ENCODE measurements at regions not wholly inside any gene's neighbourhood (a gene's known extent, or its start where the extent isn't known, plus 50 kb on each side); places are given as distances from the start of the nearest gene placed in this dataset.
"Not testable (repeated sequence)": the region's sequence is repeated elsewhere in the genome, so short reads cannot be mapped to it uniquely, and the experiment has no call there.

- no peak for DNase-seq (ENCODE audit: low spot score)
Observed at GRCh38 chr16:17939723-17940122, 396.8 kb downstream of the NPIPA8 start.

GRCh38 chr16:17939122-17939536, 397.4 kb downstream of the NPIPA8 start:
- DNase-seq (ENCODE audit: low spot score): no peak

- DNase-seq (ENCODE audit: low spot score): no peak
Observed at GRCh38 chr16:17938546-17938945, 398.0 kb downstream of the NPIPA8 start.

- no peak for DNase-seq (ENCODE audit: low spot score)
Observed at GRCh38 chr16:17936766-17937402, 399.7 kb downstream of the NPIPA8 start.

GRCh38 chr16:17930280-17930679, 406.3 kb downstream of the NPIPA8 start:
- DNase-seq (ENCODE audit: low spot score): no peak

GRCh38 chr16:17926866-17927399, 409.6 kb downstream of the NPIPA8 start:
- no peak for DNase-seq (ENCODE audit: low spot score)

- DNase-seq (ENCODE audit: low spot score): no peak
Observed at GRCh38 chr16:17926461-17926860, 410.1 kb downstream of the NPIPA8 start.

- no peak for DNase-seq (ENCODE audit: low spot score)
Observed at GRCh38 chr16:17925761-17926160, 410.8 kb downstream of the NPIPA8 start.

GRCh38 chr16:17921357-17921978, 415.1 kb downstream of the NPIPA8 start:
- DNase-seq (ENCODE audit: low spot score): peak; percentile 19

GRCh38 chr16:17917316-17918019, 419.1 kb downstream of the NPIPA8 start:
- no peak for DNase-seq (ENCODE audit: low spot score)

GRCh38 chr16:17915791-17916190, 420.7 kb downstream of the NPIPA8 start:
- DNase-seq (ENCODE audit: low spot score): no peak

- DNase-seq (ENCODE audit: low spot score): no peak
Observed at GRCh38 chr16:17914168-17914567, 422.4 kb downstream of the NPIPA8 start.

GRCh38 chr16:17911578-17911977, 425.0 kb downstream of the NPIPA8 start:
- DNase-seq (ENCODE audit: low spot score): not testable (repeated sequence)

GRCh38 chr16:17906626-17907025, 429.9 kb downstream of the NPIPA8 start:
- not testable (repeated sequence) for DNase-seq (ENCODE audit: low spot score)

- no peak for DNase-seq (ENCODE audit: low spot score)
Observed at GRCh38 chr16:17901309-17901708, 430.5 kb upstream of the XYLT1 start.

GRCh38 chr16:17899141-17899540, 428.4 kb upstream of the XYLT1 start:
- no peak for DNase-seq (ENCODE audit: low spot score)

- no peak for DNase-seq (ENCODE audit: low spot score)
Observed at GRCh38 chr16:17887963-17888362, 417.2 kb upstream of the XYLT1 start.

- no peak for DNase-seq (ENCODE audit: low spot score)
Observed at GRCh38 chr16:17885659-17886207, 415.0 kb upstream of the XYLT1 start.

GRCh38 chr16:17877821-17878360, 407.1 kb upstream of the XYLT1 start:
- DNase-seq (ENCODE audit: low spot score): no peak

- no peak for DNase-seq (ENCODE audit: low spot score)
Observed at GRCh38 chr16:17866996-17867395, 396.2 kb upstream of the XYLT1 start.

- DNase-seq (ENCODE audit: low spot score): no peak
Observed at GRCh38 chr16:17861981-17862479, 391.3 kb upstream of the XYLT1 start.

- no peak for DNase-seq (ENCODE audit: low spot score)
Observed at GRCh38 chr16:17858061-17858460, 387.3 kb upstream of the XYLT1 start.

Data from COLO829 (cell line).